Hematopoietic multipotent progenitor cell treated with erythropoietin and hydrocortisone succinate and interleukin-3 and kit ligand, for 17 days (in vitro differentiated cells): ENCODE measurements at regions not wholly inside any gene's neighbourhood (a gene's known extent, or its start where the extent isn't known, plus 50 kb on each side); places are given as distances from the start of the nearest gene placed in this dataset.
A peak's percentile ranks its signal among the peaks of the same experiment; 100 is the strongest.
"Not testable (repeated sequence)": the region's sequence is repeated elsewhere in the genome, so short reads cannot be mapped to it uniquely, and the experiment has no call there.

ENCODE experiments used
- DNase-seq: peaks from one replicate; pipeline ENCODE4 v3.0.0-alpha.2; 2015; ENCODE audit warnings: low spot score

- no peak for DNase-seq
Measured at GRCh38 chr12:131213896-131214442, 260.3 kb downstream of the ADGRD1 start.

GRCh38 chr12:131214936-131215335 is 261.2 kb downstream of the ADGRD1 start:
- DNase-seq = not testable (repeated sequence)

GRCh38 chr12:131216587-131216986 is 262.9 kb downstream of the ADGRD1 start:
- DNase-seq = not testable (repeated sequence)

DNA sequence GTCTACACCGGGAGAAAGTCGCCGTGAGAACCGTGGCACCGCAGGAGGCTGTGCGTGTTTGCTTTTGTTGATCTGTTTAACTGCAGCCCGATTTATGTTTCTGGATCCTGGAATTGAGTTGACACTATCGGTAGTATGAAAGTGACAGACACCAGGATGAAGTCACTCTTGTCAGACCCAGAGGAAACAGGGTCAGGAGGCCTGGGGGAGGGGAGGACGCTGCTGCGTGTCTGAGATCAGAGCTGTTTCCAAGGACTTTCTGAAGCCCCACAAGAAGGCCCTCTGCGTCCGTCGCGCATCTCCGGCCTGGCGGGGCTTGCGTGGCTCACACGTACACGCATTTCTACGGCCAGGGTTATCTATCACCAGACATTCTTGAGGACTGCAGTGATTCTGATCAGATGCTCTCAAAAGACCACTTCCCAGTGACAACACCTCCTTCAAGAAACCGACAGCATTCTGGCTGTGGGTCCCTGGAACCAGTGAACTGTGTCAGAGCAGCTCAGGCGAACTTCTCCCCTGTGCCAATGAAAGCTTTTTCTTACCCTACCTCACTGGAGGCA is 263.4 kb downstream of the ADGRD1 start:
- no peak for DNase-seq

- no peak for DNase-seq
Measured at GRCh38 chr12:131218026-131218922, 264.6 kb downstream of the ADGRD1 start.

GRCh38 chr12:131218923-131219669 is 265.4 kb downstream of the ADGRD1 start:
- DNase-seq = no peak

DNA sequence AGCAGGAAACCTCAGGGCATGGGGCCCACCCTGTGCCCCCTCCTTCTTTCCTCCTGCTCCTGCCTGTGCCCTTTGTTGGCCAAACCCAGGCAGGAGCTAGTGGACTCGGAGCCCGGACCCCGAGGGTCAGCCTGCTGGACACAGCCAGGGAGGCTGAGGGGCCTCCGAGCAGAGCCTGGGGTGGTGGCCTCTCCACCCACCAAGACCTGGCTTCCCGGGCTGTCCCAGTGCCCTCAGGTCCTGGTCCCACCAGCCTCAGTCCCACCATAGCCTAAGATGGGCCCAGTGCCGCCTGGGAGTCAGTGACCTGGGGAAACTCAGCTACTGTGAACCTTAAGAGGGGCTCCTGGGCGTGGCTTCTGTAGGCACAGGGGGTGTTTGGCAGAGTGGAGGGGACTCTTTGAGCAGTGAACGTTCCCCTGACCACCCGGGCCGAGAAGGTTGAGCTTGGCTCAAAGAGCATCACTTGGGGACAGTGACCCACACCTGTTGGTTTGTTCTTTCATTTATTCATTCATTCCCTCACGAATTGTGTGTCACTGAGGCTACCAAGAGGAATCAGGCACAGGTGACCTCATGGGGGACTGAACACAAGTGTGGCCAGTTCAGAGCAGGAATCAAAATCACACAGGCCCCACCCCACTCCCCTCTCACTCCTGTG is 266.1 kb downstream of the ADGRD1 start:
- no peak for DNase-seq

DNA sequence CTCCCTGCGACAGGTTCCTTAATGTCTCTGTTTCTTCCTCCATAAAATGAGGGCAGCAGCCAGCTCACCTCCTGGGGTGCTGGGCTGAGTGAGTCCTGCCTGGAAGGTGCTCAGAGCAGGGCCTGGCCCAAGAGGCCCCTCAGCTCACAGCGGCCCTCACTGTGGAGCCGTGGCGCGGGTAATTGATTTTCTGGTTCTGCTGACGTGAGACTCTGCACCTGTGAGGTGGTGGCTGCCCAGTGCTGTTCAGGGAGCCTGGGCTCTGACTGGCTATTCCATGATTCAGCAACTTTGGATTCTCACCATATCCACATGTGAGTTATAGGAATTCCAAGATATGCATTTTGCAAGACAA is 266.6 kb downstream of the ADGRD1 start:
- DNase-seq = no peak

GRCh38 chr12:131221061-131221956 is 267.6 kb downstream of the ADGRD1 start:
- no peak for DNase-seq

- DNase-seq = no peak
Measured at GRCh38 chr12:131221957-131222328, 268.2 kb downstream of the ADGRD1 start.

DNA sequence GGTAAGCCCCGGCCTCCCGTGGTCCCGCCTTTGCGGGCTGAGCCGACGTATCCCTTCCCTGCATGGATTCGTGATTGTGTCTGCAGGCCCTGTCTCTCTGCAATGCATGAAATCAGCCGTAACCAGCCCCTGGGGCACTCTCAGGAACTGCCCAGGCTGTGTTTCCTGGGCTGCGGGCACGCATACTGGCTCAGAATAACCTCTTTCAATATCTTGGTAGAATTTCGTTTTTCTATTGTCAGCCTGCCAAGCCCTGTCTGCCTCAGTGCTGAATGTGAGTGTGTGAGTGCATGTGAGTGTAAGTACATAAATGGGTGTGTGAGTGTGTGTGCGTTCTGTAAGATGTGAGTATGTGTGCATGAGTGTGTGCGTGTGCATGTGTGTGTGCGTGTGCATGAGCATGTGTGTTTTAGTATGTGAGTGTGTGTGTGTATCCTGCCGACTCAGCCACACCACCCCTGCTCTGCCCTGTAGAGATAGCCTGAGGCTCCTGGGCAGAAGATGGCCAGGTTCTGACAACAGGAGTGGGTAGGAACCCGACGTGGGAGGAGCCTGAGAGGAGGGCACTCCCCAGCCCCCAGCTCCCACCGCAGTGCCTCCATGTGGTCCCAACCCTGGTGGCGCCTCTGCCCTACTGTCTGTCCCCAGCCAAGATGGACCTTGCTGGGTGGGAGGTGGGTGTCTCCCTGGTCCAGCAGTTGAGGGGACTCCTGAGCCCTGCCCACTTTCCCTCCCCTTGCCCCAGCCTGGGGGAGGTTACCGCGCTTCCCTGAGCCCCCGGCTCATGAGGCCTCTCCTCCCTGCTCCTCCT is 268.8 kb downstream of the ADGRD1 start:
- DNase-seq = no peak

- no peak for DNase-seq
Measured at GRCh38 chr12:131223171-131223761, 269.6 kb downstream of the ADGRD1 start.

GRCh38 chr12:131223791-131224225 is 270.1 kb downstream of the ADGRD1 start:
- DNase-seq = no peak

DNA sequence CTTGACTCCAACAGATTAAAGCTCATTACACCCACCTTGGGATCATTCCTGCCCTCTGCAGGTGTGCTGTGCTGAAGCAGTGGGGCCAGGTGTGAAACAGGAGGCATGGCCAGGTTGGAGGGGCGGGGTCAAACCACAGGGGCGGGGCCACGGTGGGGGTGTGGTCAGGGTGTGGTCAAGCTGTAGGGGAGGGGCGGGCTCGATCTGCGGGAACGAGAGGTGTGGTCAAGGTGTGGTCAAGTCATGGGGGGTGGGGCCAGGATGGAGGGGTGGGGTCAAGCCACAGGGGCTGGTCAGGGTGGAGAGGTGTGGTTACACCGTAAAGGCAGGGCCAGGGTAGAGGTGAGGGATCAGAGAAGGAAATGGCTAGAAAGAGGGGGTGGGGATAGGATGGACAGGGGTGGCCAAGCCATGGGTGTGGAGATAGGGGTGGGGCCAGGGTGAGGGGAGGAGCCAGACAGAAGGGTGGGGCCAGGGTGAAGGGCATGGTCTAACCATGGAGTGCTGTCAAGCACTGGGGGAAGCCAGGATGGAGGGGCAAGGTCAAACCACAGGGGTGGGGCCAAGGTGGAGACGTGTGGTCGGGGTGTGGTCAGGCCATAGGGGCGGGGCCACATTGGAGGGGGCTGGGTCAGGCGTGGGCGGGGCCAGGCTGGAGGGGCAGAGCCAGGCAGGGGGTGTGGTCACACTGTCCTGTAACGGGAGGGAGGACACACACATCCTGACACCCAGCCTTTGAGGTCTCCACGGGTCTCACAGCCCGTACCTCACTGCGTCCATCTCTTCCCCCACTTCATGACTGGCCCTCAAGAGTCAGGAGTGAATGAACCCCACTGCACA is 270.7 kb downstream of the ADGRD1 start:
- peak; percentile 22 for DNase-seq

DNA sequence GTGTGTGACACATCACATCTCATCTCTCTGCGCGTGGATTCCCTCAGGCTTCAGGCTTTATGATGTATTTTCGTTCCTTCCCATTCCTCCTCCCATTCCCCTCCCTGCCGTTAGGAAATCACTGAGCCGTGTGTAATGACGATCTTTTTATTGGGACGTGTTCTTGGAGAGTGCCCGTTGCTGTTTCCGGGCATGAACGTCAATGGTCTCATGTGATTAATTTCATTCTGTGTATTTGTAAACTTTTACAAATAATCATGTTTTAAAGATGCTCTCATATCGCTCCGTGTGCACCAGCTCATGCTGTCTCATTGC is 271.3 kb downstream of the ADGRD1 start:
- DNase-seq = not testable (repeated sequence)

DNA sequence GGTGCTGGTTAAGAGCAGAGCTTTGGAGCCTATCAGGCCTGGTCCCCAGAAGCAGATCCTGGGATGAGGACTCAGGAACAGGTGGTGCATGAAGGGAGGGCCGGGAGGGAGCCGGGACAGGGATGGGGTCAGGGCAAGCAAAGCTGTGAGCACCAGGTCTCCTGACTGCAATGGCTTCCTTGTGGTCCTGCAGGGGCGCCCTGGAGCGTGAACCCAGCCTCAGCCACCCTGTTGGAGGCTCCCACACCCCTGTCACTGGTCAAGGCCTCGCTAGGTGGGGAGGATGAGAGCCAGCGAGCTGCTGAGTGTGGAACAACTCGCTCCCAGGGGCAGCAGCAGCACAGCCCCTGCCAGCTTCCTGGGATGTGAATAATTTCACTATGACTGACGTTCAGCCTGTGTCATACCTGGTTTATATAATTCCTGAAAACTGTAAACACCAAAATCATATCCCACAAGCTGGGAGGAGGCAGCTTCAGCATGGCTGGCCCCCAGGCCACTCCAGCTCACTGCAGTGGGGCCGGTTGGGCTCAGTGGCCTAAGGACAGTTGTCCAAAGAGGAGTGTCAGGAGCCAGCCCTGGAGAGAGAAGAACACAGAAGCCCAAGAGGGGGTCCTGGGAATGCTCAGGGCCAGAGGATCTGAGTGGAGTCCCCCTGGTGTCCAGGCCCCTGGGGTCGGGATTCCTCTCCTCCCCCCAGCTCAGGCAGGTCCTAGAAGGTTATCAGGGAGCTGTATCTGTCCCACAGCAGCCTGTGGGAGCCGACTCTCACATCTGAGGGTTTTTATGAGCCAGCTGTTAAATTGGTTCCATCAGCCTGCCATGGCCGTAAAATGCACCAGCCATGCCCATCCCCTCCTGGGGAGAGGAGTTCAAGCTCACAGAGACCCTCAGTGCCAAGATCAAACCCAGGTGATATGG is 272.9 kb downstream of the ADGRD1 start:
- DNase-seq = no peak

DNA sequence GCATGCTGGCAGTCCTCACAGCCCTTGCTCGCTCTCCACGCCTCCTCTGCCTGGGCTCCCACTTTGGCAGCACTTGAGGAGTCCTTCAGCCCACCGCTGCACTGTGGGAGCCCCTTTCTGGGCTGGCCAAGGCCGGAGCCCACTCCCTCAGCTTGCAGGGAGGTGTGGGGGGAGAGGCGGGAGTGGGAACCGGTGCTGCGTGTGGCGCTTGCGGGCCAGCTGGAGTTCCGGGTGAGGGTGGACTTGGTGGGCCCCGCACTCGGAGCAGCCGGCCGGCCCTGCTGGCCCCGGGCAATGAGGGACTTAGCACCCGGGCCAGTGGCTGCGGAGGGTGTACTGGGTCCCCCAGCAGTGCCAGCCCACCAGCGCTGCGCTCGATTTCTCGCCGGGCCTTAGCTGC is 273.9 kb downstream of the ADGRD1 start:
- DNase-seq = not testable (repeated sequence)

DNA sequence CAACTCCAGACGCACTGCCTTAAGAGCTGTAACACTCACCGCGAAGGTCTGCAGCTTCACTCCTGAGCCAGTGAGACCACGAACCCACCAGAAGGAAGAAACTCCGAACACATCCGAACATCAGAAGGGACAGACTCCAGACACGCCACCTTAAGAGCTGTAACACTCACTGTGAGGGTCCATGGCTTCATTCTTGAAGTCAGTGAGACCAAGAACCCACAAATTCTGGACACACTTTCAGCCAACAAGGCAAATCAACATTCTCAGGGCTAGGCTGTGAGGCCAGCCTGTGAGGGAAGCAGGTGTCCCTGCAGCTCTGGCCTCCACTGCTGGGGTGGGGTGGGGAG is 275.3 kb downstream of the ADGRD1 start:
- DNase-seq = not testable (repeated sequence)
